Stimulated activated CD4-positive, alpha-beta T cell treated with anti-CD3 and anti-CD28 coated beads, Interleukin-1b, Interleukin-23, amount 100 ng/mL, for 24 hours (primary cell): ENCODE measurements at regions not wholly inside any gene's neighbourhood (a gene's known extent, or its start where the extent isn't known, plus 50 kb on each side); places are given as distances from the start of the nearest gene placed in this dataset.

Experiments
- DNase-seq, 4 experiments: peaks; one replicate each; pipeline ENCODE4 v3.0.0-alpha.2; 2020; ENCODE audit warnings: low read depth in 4 of 4, low spot score in 1 of 4

GRCh38 chr7:46559194-46559832 is 638.2 kb upstream of the IGFBP3 start:
- no peak for DNase-seq

- DNase-seq, result no peak
Observed at GRCh38 chr7:46558482-46559193, 637.6 kb upstream of the IGFBP3 start.

GRCh38 chr7:46557781-46558180 is 636.7 kb upstream of the IGFBP3 start:
- no peak for DNase-seq

GRCh38 chr7:46557295-46557711 is 636.2 kb upstream of the IGFBP3 start:
- DNase-seq, result no peak

- no peak for DNase-seq
Observed at GRCh38 chr7:46554688-46555422, 633.8 kb upstream of the IGFBP3 start.

GRCh38 chr7:46551603-46552002 is 630.5 kb upstream of the IGFBP3 start:
- DNase-seq, result no peak

- no peak for DNase-seq
Observed at GRCh38 chr7:46550864-46551263, 629.8 kb upstream of the IGFBP3 start.

GRCh38 chr7:46549892-46550639 is 629.0 kb upstream of the IGFBP3 start:
- DNase-seq, result no peak

- DNase-seq, result no peak
Observed at GRCh38 chr7:46549347-46549746, 628.3 kb upstream of the IGFBP3 start.

GRCh38 chr7:46547044-46547443 is 626.0 kb upstream of the IGFBP3 start:
- no peak for DNase-seq

- no peak for DNase-seq
Observed at GRCh38 chr7:46545790-46546189, 624.7 kb upstream of the IGFBP3 start.

GRCh38 chr7:46544396-46545008 is 623.4 kb upstream of the IGFBP3 start:
- no peak for DNase-seq

- no peak for DNase-seq
Observed at GRCh38 chr7:46542076-46542475, 621.0 kb upstream of the IGFBP3 start.

- no peak for DNase-seq
Observed at GRCh38 chr7:46539892-46540483, 618.9 kb upstream of the IGFBP3 start.

- no peak for DNase-seq
Observed at GRCh38 chr7:46537191-46537905, 616.3 kb upstream of the IGFBP3 start.

GRCh38 chr7:46534664-46535588 is 613.9 kb upstream of the IGFBP3 start:
- DNase-seq, result no peak

- DNase-seq, result no peak
Observed at GRCh38 chr7:46533946-46534345, 612.9 kb upstream of the IGFBP3 start.

- no peak for DNase-seq
Observed at GRCh38 chr7:46532571-46532970, 611.5 kb upstream of the IGFBP3 start.
